Umbilical cord (tissue), 1 donor: ENCODE measurements at regions not wholly inside any gene's neighbourhood (a gene's known extent, or its start where the extent isn't known, plus 50 kb on each side); places are given as distances from the start of the nearest gene placed in this dataset.

ENCODE experiments used
- DNase-seq: peaks from one replicate; pipeline ENCODE4 v3.0.0-alpha.2; 2015; ENCODE audit warnings: low spot score

GRCh38 chr7:42858570-42858969, 53.3 kb downstream of the C7orf25 start:
- DNase-seq, result no peak

- DNase-seq, result no peak
These were observed 55.3 kb downstream of the C7orf25 start for GRCh38 chr7:42856605-42856987.

- no peak for DNase-seq
These were observed 57.2 kb downstream of the C7orf25 start for GRCh38 chr7:42854571-42855118.

GRCh38 chr7:42852531-42852930, 59.3 kb downstream of the C7orf25 start:
- peak; percentile 49 for DNase-seq

GRCh38 chr7:42843205-42843800, 68.6 kb downstream of the C7orf25 start:
- DNase-seq, result peak; percentile 65

GRCh38 chr7:42834676-42835075, 77.2 kb downstream of the C7orf25 start:
- no peak for DNase-seq

- DNase-seq, result no peak
These were observed 78.5 kb downstream of the C7orf25 start for GRCh38 chr7:42833411-42833810.

GRCh38 chr7:42832667-42833066, 79.2 kb downstream of the C7orf25 start:
- peak; percentile 15 for DNase-seq

GRCh38 chr7:42831718-42832522, 80.0 kb downstream of the C7orf25 start:
- peak; percentile 71 for DNase-seq

- DNase-seq, result peak; percentile 76
These were observed 80.7 kb downstream of the C7orf25 start for GRCh38 chr7:42831006-42831717.

GRCh38 chr7:42812779-42813178, 99.1 kb downstream of the C7orf25 start:
- DNase-seq, result no peak

- no peak for DNase-seq
These were observed 106.3 kb downstream of the C7orf25 start for GRCh38 chr7:42805601-42806000.

GRCh38 chr7:42794673-42795072, 117.2 kb downstream of the C7orf25 start:
- no peak for DNase-seq

GRCh38 chr7:42792841-42793240, 119.0 kb downstream of the C7orf25 start:
- no peak for DNase-seq

- no peak for DNase-seq
These were observed 121.7 kb downstream of the C7orf25 start for GRCh38 chr7:42790196-42790595.

GRCh38 chr7:42774436-42774835, 137.4 kb downstream of the C7orf25 start:
- no peak for DNase-seq

- no peak for DNase-seq
These were observed 141.8 kb downstream of the C7orf25 start for GRCh38 chr7:42770114-42770513.

GRCh38 chr7:42768045-42768444, 143.8 kb downstream of the C7orf25 start:
- DNase-seq, result no peak

- no peak for DNase-seq
These were observed 145.0 kb downstream of the C7orf25 start for GRCh38 chr7:42766782-42767423.

- DNase-seq, result no peak
These were observed 145.9 kb downstream of the C7orf25 start for GRCh38 chr7:42765931-42766330.

GRCh38 chr7:42763137-42763551, 148.7 kb downstream of the C7orf25 start:
- DNase-seq, result no peak

- peak; percentile 67 for DNase-seq
These were observed 150.4 kb downstream of the C7orf25 start for GRCh38 chr7:42761486-42761885.
